IMR-90 (cell line): ENCODE measurements at regions not wholly inside any gene's neighbourhood (a gene's known extent, or its start where the extent isn't known, plus 50 kb on each side); places are given as distances from the start of the nearest gene placed in this dataset.

Experiments
- ATAC-seq: fragments of 200-7000 bp; cut with Tn5 transposase; 2 replicates; pipeline ENCODE4 v1.9.1; 2020; ENCODE audit warnings: low read depth, mild to moderate bottlenecking, moderate library complexity
- BruUV-seq: library from RNA; stranded (reverse); fragments of 400-500 nt; replicated peaks from 2 replicates; lab custom pipeline; 2021; lab: Mats Ljungman, UMichigan
- CTCF ChIA-PET: fragments of 300-600 bp; formaldehyde crosslinking; extraction: SDS; loops from one replicate; lab custom pipeline; 2021; ENCODE audit warnings: antibody characterized with exemption; lab: Yijun Ruan, JAX
- POLR2A ChIA-PET: fragments of 300-600 bp; sonication (Branson Sonifier 250); formaldehyde crosslinking; loops from one replicate; lab custom pipeline; 2022; ENCODE audit warnings: antibody characterized with exemption; ENCODE audit not compliant: unreplicated experiment; lab: Charles Lee
- DNase-seq: peaks from one replicate; pipeline ENCODE4 v3.0.0; 2013
- H2AFZ ChIP-seq: replicated peaks from 2 replicates; pipeline ENCODE3; 2013; ENCODE audit warnings: low read length, mild to moderate bottlenecking; ENCODE audit not compliant: poor library complexity
- H2AK5ac ChIP-seq: 2 replicates; pipeline ENCODE4 v1.6.1; 2013; ENCODE audit warnings: low read depth, low read length, inconsistent platforms
- H2AK9ac ChIP-seq: replicated peaks from 2 replicates; pipeline ENCODE3; 2013; ENCODE audit warnings: mild to moderate bottlenecking, low read depth, low read length, moderate library complexity; ENCODE audit not compliant: poor library complexity
- H2BK120ac ChIP-seq: 2 replicates; pipeline ENCODE4 v1.6.1; 2013; ENCODE audit warnings: low read depth, low read length, inconsistent platforms
- H2BK15ac ChIP-seq: 3 replicates; pipeline ENCODE4 v1.6.1; 2013; ENCODE audit warnings: low read depth, low read length, inconsistent platforms
- H2BK20ac ChIP-seq: 2 replicates; pipeline ENCODE4 v1.6.1; 2013; ENCODE audit warnings: low read depth, mild to moderate bottlenecking, inconsistent platforms, low read length, moderate library complexity
- H2BK5ac ChIP-seq: 2 replicates; pipeline ENCODE4 v1.6.1; 2013; ENCODE audit warnings: mild to moderate bottlenecking, low read depth, low read length, inconsistent platforms; ENCODE audit not compliant: poor library complexity, severe bottlenecking
- H3K14ac ChIP-seq: replicated peaks from 2 replicates; pipeline ENCODE4 v1.6.1; 2013; ENCODE audit warnings: low read depth, low read length, inconsistent platforms
- H3K18ac ChIP-seq: 2 replicates; pipeline ENCODE4 v1.6.1; 2013; ENCODE audit warnings: low read depth, low read length, control low read depth
- H3K23ac ChIP-seq: 2 replicates; pipeline ENCODE4 v1.6.1; 2013; ENCODE audit warnings: low read depth, low read length, inconsistent platforms
- H3K27ac ChIP-seq: 2 replicates; pipeline ENCODE4 v1.5.1; 2013; ENCODE audit warnings: mild to moderate bottlenecking, control low read depth, low read length; ENCODE audit not compliant: insufficient read depth
- H3K27me3 ChIP-seq: 2 replicates; pipeline ENCODE4 v1.6.1; 2013; ENCODE audit warnings: low read length; ENCODE audit not compliant: control insufficient read depth, insufficient read depth
- H3K36me3 ChIP-seq: 2 replicates; pipeline ENCODE4 v1.6.1; 2013; ENCODE audit warnings: low read length, mixed read lengths; ENCODE audit not compliant: control insufficient read depth, insufficient read depth
- H3K4ac ChIP-seq: 2 replicates; pipeline ENCODE4 v1.6.1; 2013; ENCODE audit warnings: low read depth, low read length, inconsistent platforms
- H3K4me1 ChIP-seq: 2 replicates; pipeline ENCODE4 v1.6.1; 2013; ENCODE audit warnings: low read length, mixed read lengths; ENCODE audit not compliant: control insufficient read depth, insufficient read depth
- H3K4me2 ChIP-seq: 2 replicates; pipeline ENCODE4 v1.6.1; 2013; ENCODE audit warnings: low read depth, mild to moderate bottlenecking, control low read depth, low read length, moderate library complexity
- H3K4me3 ChIP-seq: 2 replicates; pipeline ENCODE4 v1.5.1; 2013; ENCODE audit warnings: low read depth, mild to moderate bottlenecking, control low read depth, low read length, moderate library complexity; ENCODE audit not compliant: insufficient read depth
- H3K56ac ChIP-seq: 2 replicates; pipeline ENCODE4 v1.6.1; 2013; ENCODE audit warnings: low read length, inconsistent platforms; ENCODE audit not compliant: insufficient read depth; ENCODE audit errors: extremely low read depth
- H3K79me1 ChIP-seq, 2 experiments: 2 replicates each; pipeline ENCODE4 v1.6.1; 2013; ENCODE audit warnings: low read length in 2 of 2, inconsistent platforms in 1 of 2, low read depth in 1 of 2
- H3K9ac ChIP-seq: 2 replicates; pipeline ENCODE4 v1.6.1; 2013; ENCODE audit warnings: low read depth, low read length, control low read depth
- H3K9me1 ChIP-seq: 2 replicates; pipeline ENCODE4 v1.6.1; 2013; ENCODE audit warnings: low read length, inconsistent platforms; ENCODE audit not compliant: insufficient read depth
- H3K9me3 ChIP-seq: 2 replicates; pipeline ENCODE4 v1.6.1; 2013; ENCODE audit warnings: low read length; ENCODE audit not compliant: control insufficient read depth, insufficient read depth
- H4K20me1 ChIP-seq: 2 replicates; pipeline ENCODE4 v1.6.1; 2013; ENCODE audit warnings: low read length, inconsistent platforms; ENCODE audit not compliant: insufficient read depth
- H4K5ac ChIP-seq: 2 replicates; pipeline ENCODE4 v1.6.1; 2013; ENCODE audit warnings: mild to moderate bottlenecking, low read depth, low read length, control low read depth
- H4K8ac ChIP-seq, 2 experiments: 2 replicates each; pipeline ENCODE4 v1.6.1; 2013; ENCODE audit warnings: low read depth in 2 of 2, low read length in 2 of 2, control low read depth in 1 of 2, inconsistent platforms in 1 of 2
- H4K91ac ChIP-seq: 2 replicates; pipeline ENCODE4 v1.6.1; 2013; ENCODE audit warnings: low read depth, low read length, inconsistent platforms; ENCODE audit not compliant: insufficient read depth
- BHLHE40 ChIP-seq: fragments of 150-350 bp; IDR thresholded peaks from 2 replicates; pipeline ENCODE4 v1.6.1; 2016; ENCODE audit warnings: mild to moderate bottlenecking, low read depth, low read length
- CEBPB ChIP-seq: IDR thresholded peaks from 2 replicates; pipeline ENCODE4 v1.6.1; 2012; ENCODE audit warnings: low read depth, low read length, improper control_type of control experiment
- CHD1 ChIP-seq: IDR thresholded peaks from 2 replicates; pipeline ENCODE4 v1.6.1; 2012; ENCODE audit warnings: low read depth, low read length, improper control_type of control experiment
- CTCF ChIP-seq: conservative IDR thresholded peaks from 2 replicates; pipeline ENCODE4 v1.5.1; 2012; ENCODE audit warnings: mild to moderate bottlenecking, low read depth, low read length, improper control_type of control experiment
- FOS ChIP-seq: fragments of 150-350 bp; IDR thresholded peaks from 2 replicates; pipeline ENCODE4 v1.6.1; 2016; ENCODE audit warnings: low read depth, low read length
- MAFK ChIP-seq: IDR thresholded peaks from 2 replicates; pipeline ENCODE4 v1.6.1; 2012; ENCODE audit warnings: low read depth, low read length, improper control_type of control experiment
- MAZ ChIP-seq: IDR thresholded peaks from 2 replicates; pipeline ENCODE4 v1.6.1; 2012; ENCODE audit warnings: low read depth, mild to moderate bottlenecking, low read length, improper control_type of control experiment, moderate library complexity, borderline replicate concordance
- MXI1 ChIP-seq: IDR thresholded peaks from 2 replicates; pipeline ENCODE4 v1.6.1; 2012; ENCODE audit warnings: low read depth, mild to moderate bottlenecking, low read length, moderate library complexity, borderline replicate concordance
- NFE2L2 ChIP-seq: fragments of 150-350 bp; IDR thresholded peaks from 2 replicates; pipeline ENCODE4 v1.6.1; 2016; ENCODE audit warnings: low read depth, mild to moderate bottlenecking, low read length
- POLR2A ChIP-seq: IDR thresholded peaks from 2 replicates; pipeline ENCODE4 v1.6.1; 2012; ENCODE audit warnings: mild to moderate bottlenecking, low read depth, low read length
- RAD21 ChIP-seq: IDR thresholded peaks from 2 replicates; pipeline ENCODE4 v1.6.1; 2012; ENCODE audit warnings: low read length, improper control_type of control experiment
- RCOR1 ChIP-seq: IDR thresholded peaks from 2 replicates; pipeline ENCODE4 v1.6.1; 2012; ENCODE audit warnings: mild to moderate bottlenecking, low read length, improper control_type of control experiment; ENCODE audit not compliant: insufficient replicate concordance
- RFX5 ChIP-seq: IDR thresholded peaks from 2 replicates; pipeline ENCODE4 v1.8.0; 2012; ENCODE audit warnings: low read depth, mild to moderate bottlenecking, low read length, moderate library complexity
- SMC3 ChIP-seq: fragments of 150-350 bp; IDR thresholded peaks from 2 replicates; pipeline ENCODE4 v1.6.1; 2016; ENCODE audit warnings: low read depth, mild to moderate bottlenecking, antibody characterized with exemption, low read length, moderate library complexity
- WGBS, 2 experiments: methylation state at CpG; one replicate each; pipeline versions ENCODE4 v1.1.5 to v1.1.7; 2013; ENCODE audit warnings: missing lambda C conversion rate in 2 of 2; ENCODE audit not compliant: insufficient read length in 1 of 2; ENCODE audit errors: extremely low coverage in 2 of 2; 5-methylcytosine and 5-hydroxymethylcytosine counted together
- dilution Hi-C: fragments of 300-500 bp; cut with HindIII; formaldehyde crosslinking; loops from one replicate; pipeline ENCODE4 v1.14.3; 2018; ENCODE audit warnings: low sequenced_read_pairs; ENCODE audit not compliant: unreplicated experiment
- in situ Hi-C: fragments of 300-500 bp; cut with MboI; formaldehyde crosslinking; loops from 3 replicates; pipeline ENCODE4 v1.14.3; 2019; ENCODE audit warnings: low sequenced_read_pairs, inconsistent platforms, mixed read lengths
- intact Hi-C: fragments of 100-400 bp; cut with micrococcal nuclease; formaldehyde crosslinking; loops from 2 replicates; pipeline ENCODE4 v1.10.0; 2022
- TF ChIP-seq, protein P1 (sequence below): fragments of 150-350 bp; IDR thresholded peaks from 2 replicates; pipeline ENCODE4 v1.6.1; 2017; ENCODE audit warnings: mild to moderate bottlenecking, antibody characterized with exemption, low read length, low read depth
- TF ChIP-seq, protein P2 (sequence below): fragments of 150-350 bp; IDR thresholded peaks from 2 replicates; pipeline ENCODE4 v1.6.1; 2016; ENCODE audit warnings: low read depth, mild to moderate bottlenecking, low read length, moderate library complexity, borderline replicate concordance

DNA sequence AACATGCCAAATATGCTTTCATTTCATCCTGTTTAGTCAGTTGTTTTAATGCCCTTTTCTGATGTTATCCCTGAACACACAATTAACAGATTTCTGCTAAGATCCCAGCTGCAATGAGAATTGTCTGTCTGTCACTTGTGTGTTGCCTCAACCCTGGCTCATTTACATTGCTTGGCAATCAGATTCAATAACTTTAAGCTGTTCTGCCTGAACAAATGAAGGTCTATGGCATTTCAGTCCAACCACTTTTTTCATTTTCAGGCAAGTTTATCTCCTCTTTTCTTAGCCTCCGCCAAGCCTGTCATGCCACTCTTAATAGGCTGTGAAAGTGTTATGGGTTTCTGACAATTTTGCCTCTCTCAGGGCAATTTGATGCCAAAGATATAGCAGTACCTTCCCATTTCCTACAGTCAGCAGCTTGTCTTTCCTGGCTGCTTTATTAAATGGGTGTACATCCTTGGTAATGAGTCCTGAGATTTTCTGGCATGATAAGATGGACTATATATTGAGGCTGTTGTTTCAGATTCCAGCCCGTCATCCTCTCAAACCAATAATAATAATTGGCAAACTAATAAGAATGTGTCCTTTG is 68.7 kb upstream of the ADAMTS9 start:
- Histone ChIP-seq H2BK120ac (no peak overlapping the region), H2BK20ac (no peak overlapping the region), H3K4ac (no peak overlapping the region), H2AK5ac (no peak overlapping the region), H3K56ac (no peak overlapping the region), H3K4me3 (no peak overlapping the region), H4K20me1 (no peaks in the 10 kb centered on the region), H3K9me1 (no peaks in the 10 kb centered on the region), H3K4me2 (no peak overlapping the region), H4K91ac (no peak overlapping the region), H3K14ac (no peak overlapping the region), H3K9me3 (no peaks in the 10 kb centered on the region; the same call in 1 of the 2 replicates), H3K18ac (no peak overlapping the region), H3K27me3 (no peaks in the 10 kb centered on the region), H3K36me3 (0 out of 2 replicates have a peak, but pooled peaks cover 1% of the 10 kb centered on the region), H3K4me1 (no peaks in the 10 kb centered on the region), H4K8ac (no peak overlapping the region), H2AFZ (no peak overlapping the region), H2BK5ac (no peak overlapping the region), H3K79me1 (no peaks in the 10 kb centered on the region), H2BK15ac (no peak overlapping the region), H3K27ac (no peak overlapping the region), H2AK9ac (no peak overlapping the region), H3K9ac (no peak overlapping the region), H3K23ac (no peak overlapping the region), H4K5ac (no peak overlapping the region)
- dilution Hi-C loops (no loop called here), intact Hi-C loops (no loop called here), in situ Hi-C loops (no loop called here)
- ATAC-seq: no peak
- TF ChIP-seq MXI1 (no peak), CTCF (no peak), RCOR1 (no peak), POLR2A (no peak), RAD21 (no peak), RFX5 (no peak), MAFK (no peak), MAZ (no peak), CHD1 (no peak), CEBPB (no peak), SMC3 (no peak), NFE2L2 (no peak), FOS (no peak), BHLHE40 (no peak)
- TF ChIP-seq, protein P1, sequence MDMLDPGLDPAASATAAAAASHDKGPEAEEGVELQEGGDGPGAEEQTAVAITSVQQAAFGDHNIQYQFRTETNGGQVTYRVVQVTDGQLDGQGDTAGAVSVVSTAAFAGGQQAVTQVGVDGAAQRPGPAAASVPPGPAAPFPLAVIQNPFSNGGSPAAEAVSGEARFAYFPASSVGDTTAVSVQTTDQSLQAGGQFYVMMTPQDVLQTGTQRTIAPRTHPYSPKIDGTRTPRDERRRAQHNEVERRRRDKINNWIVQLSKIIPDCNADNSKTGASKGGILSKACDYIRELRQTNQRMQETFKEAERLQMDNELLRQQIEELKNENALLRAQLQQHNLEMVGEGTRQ: no peak
- TF ChIP-seq, protein P2, sequence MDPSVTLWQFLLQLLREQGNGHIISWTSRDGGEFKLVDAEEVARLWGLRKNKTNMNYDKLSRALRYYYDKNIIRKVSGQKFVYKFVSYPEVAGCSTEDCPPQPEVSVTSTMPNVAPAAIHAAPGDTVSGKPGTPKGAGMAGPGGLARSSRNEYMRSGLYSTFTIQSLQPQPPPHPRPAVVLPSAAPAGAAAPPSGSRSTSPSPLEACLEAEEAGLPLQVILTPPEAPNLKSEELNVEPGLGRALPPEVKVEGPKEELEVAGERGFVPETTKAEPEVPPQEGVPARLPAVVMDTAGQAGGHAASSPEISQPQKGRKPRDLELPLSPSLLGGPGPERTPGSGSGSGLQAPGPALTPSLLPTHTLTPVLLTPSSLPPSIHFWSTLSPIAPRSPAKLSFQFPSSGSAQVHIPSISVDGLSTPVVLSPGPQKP: no peak
- POLR2A ChIA-PET: no interaction called here
- DNase-seq: no peak
- BruUV-seq: no TSS peak
- CTCF ChIA-PET: no interaction called here
- WGBS, 2 experiments: no CpG with 5 or more reads among the region's 2 CpGs
